HEK293 (cell line): ENCODE measurements at regions not wholly inside any gene's neighbourhood (a gene's known extent, or its start where the extent isn't known, plus 50 kb on each side); places are given as distances from the start of the nearest gene placed in this dataset.

Experiments used
- GLIS2 ChIP-seq: fragments of 450-650 bp; formaldehyde crosslinking; IDR thresholded peaks from 2 replicates; pipeline ENCODE4 v1.5.1; 2016; ENCODE audit warnings: missing biosample characterization, missing genetic modification characterization
- KLF10 ChIP-seq: fragments of 450-650 bp; IDR thresholded peaks from 2 replicates; pipeline ENCODE4 v1.5.1; 2018; ENCODE audit warnings: missing biosample characterization, mild to moderate bottlenecking, missing genetic modification characterization
- ZNF133 ChIP-seq: fragments of 450-650 bp; formaldehyde crosslinking; IDR thresholded peaks from 2 replicates; pipeline ENCODE4 v1.5.1; 2016; ENCODE audit warnings: missing biosample characterization, missing genetic modification characterization

DNA sequence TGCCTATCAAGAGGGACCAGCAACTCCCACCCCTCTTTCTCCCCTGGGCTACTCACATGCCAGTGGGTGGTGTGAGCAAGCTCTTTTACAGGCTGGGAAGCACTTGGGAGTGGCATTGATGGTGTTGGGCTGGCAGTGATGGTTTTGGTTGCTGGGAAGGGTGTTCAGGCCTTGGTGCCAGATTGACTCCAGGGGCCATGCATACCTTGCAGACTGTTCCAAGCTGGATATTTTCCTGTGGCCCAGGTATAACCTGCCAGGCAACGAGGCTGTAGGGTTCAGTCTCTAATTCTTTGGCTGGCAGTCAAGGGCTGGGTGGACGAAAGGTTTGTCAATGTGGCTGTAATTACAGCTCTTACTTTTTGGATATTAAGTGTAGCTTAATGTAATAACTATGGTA is 177.3 kb downstream of the MACROH2A1 start:
- TF ChIP-seq KLF10 (tag by site-specific recombination) (no peak), GLIS2 (no peak), ZNF133 (tag by site-specific recombination) (no peak)
